ENCODE measurements at regions not wholly inside any gene's neighbourhood (a gene's known extent, or its start where the extent isn't known, plus 50 kb on each side); places are given as distances from the start of the nearest gene placed in this dataset.

GRCh38 chr16:65869261-65869660 lies 497.2 kb upstream of the CDH5 start:
- no peak for DNase-seq (ENCODE audit: low read depth in 3 of 3, low spot score in 1 of 3)

- no peak for DNase-seq (ENCODE audit: low read depth in 3 of 3, low spot score in 1 of 3)
Observed at GRCh38 chr16:65867276-65867960, 499.1 kb upstream of the CDH5 start.

GRCh38 chr16:65863236-65863635 lies 503.3 kb upstream of the CDH5 start:
- DNase-seq (ENCODE audit: low read depth in 3 of 3, low spot score in 1 of 3): no peak

- DNase-seq (ENCODE audit: low read depth in 3 of 3, low spot score in 1 of 3): no peak
Observed at GRCh38 chr16:65861131-65861731, 505.3 kb upstream of the CDH5 start.

- no peak for DNase-seq (ENCODE audit: low read depth in 3 of 3, low spot score in 1 of 3)
Observed at GRCh38 chr16:65855171-65856145, 511.0 kb upstream of the CDH5 start.

GRCh38 chr16:65846210-65846602 lies 520.3 kb upstream of the CDH5 start:
- DNase-seq (ENCODE audit: low read depth in 3 of 3, low spot score in 1 of 3): no peak

GRCh38 chr16:65845466-65846209 lies 520.9 kb upstream of the CDH5 start:
- no peak for DNase-seq (ENCODE audit: low read depth in 3 of 3, low spot score in 1 of 3)

GRCh38 chr16:65843941-65844340 lies 522.5 kb upstream of the CDH5 start:
- no peak for DNase-seq (ENCODE audit: low read depth in 3 of 3, low spot score in 1 of 3)

GRCh38 chr16:65842067-65842466 lies 524.4 kb upstream of the CDH5 start:
- DNase-seq (ENCODE audit: low read depth in 3 of 3, low spot score in 1 of 3): no peak

- DNase-seq (ENCODE audit: low read depth in 3 of 3, low spot score in 1 of 3): no peak
Observed at GRCh38 chr16:65838001-65838400, 528.5 kb upstream of the CDH5 start.

- DNase-seq (ENCODE audit: low read depth in 3 of 3, low spot score in 1 of 3): no peak
Observed at GRCh38 chr16:65837464-65837863, 529.0 kb upstream of the CDH5 start.

GRCh38 chr16:65834688-65835087 lies 531.8 kb upstream of the CDH5 start:
- no peak for DNase-seq (ENCODE audit: low read depth in 3 of 3, low spot score in 1 of 3)

GRCh38 chr16:65833171-65833871 lies 533.2 kb upstream of the CDH5 start:
- no peak for DNase-seq (ENCODE audit: low read depth in 3 of 3, low spot score in 1 of 3)

- no peak for DNase-seq (ENCODE audit: low read depth in 3 of 3, low spot score in 1 of 3)
Observed at GRCh38 chr16:65832679-65833078, 533.8 kb upstream of the CDH5 start.

GRCh38 chr16:65831903-65832666 lies 534.4 kb upstream of the CDH5 start:
- DNase-seq (ENCODE audit: low read depth in 3 of 3, low spot score in 1 of 3): no peak

- DNase-seq (ENCODE audit: low read depth in 3 of 3, low spot score in 1 of 3): no peak
Observed at GRCh38 chr16:65829076-65829475, 537.4 kb upstream of the CDH5 start.

GRCh38 chr16:65828296-65828695 lies 538.2 kb upstream of the CDH5 start:
- no peak for DNase-seq (ENCODE audit: low read depth in 3 of 3, low spot score in 1 of 3)

- DNase-seq (ENCODE audit: low read depth in 3 of 3, low spot score in 1 of 3): no peak
Observed at GRCh38 chr16:65827231-65827630, 539.3 kb upstream of the CDH5 start.

GRCh38 chr16:65825191-65825856 lies 541.2 kb upstream of the CDH5 start:
- no peak for DNase-seq (ENCODE audit: low read depth in 3 of 3, low spot score in 1 of 3)
